ENCODE measurements at regions not wholly inside any gene's neighbourhood (a gene's known extent, or its start where the extent isn't known, plus 50 kb on each side); places are given as distances from the start of the nearest gene placed in this dataset.
A peak's percentile ranks its signal among the peaks of the same experiment; 100 is the strongest.

DNA sequence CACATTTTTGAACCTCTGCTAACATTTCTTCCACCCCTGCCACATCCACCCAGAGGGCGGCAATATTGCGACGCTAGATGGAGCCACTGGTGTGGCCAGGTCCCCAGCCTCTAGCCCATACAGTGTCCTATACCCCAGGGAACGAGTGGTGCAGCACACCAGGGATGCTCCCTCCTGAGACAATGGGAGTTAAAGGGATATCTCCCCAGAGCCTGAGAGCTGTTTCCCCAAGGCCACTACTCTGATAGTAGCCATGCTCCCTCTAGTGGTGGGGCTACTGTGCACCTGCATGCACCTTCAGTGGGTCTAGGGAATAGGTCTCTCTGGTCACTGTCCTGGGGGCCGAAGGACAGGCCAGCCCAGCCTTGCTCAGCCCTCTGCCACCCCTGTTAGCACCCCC, 336.4 kb upstream of the FSHR start:
- H3K4me3 ChIP-seq (ENCODE audit: low read length) = no peak overlapping the region
- TF ChIP-seq, protein P1, sequence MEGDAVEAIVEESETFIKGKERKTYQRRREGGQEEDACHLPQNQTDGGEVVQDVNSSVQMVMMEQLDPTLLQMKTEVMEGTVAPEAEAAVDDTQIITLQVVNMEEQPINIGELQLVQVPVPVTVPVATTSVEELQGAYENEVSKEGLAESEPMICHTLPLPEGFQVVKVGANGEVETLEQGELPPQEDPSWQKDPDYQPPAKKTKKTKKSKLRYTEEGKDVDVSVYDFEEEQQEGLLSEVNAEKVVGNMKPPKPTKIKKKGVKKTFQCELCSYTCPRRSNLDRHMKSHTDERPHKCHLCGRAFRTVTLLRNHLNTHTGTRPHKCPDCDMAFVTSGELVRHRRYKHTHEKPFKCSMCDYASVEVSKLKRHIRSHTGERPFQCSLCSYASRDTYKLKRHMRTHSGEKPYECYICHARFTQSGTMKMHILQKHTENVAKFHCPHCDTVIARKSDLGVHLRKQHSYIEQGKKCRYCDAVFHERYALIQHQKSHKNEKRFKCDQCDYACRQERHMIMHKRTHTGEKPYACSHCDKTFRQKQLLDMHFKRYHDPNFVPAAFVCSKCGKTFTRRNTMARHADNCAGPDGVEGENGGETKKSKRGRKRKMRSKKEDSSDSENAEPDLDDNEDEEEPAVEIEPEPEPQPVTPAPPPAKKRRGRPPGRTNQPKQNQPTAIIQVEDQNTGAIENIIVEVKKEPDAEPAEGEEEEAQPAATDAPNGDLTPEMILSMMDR (IDR thresholded peaks at IDR 0.05; ENCODE audit: insufficient read depth, low read depth, low read length, missing control alignments) = peak; percentile 36
- DNase-seq (ENCODE audit: low read depth) = peak; percentile 43

DNA sequence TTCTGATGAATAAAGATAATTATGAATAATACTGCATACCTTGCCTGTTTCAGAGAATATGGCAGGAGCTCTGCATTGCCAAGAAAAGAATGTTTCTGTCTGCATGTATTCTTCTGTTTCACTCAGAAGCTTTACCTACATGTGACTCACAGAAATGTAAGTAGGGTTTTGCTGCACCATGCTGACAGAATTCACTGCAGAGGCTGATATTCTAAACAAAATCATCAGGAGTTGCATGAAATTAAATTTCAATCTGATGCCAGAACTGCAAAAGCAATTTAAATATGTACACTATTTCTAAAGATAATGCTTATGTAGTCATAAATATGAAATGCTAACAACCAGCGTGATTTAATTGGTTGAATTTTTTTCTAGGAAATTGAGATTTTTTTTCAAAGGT, 332.8 kb upstream of the FSHR start:
- DNase-seq (ENCODE audit: low read depth) = no peak
- no peak overlapping the region for H3K4me3 ChIP-seq (ENCODE audit: low read length)
- TF ChIP-seq, protein P1 (IDR thresholded peaks at IDR 0.05; ENCODE audit: insufficient read depth, low read depth, low read length, missing control alignments) = no peak

DNA sequence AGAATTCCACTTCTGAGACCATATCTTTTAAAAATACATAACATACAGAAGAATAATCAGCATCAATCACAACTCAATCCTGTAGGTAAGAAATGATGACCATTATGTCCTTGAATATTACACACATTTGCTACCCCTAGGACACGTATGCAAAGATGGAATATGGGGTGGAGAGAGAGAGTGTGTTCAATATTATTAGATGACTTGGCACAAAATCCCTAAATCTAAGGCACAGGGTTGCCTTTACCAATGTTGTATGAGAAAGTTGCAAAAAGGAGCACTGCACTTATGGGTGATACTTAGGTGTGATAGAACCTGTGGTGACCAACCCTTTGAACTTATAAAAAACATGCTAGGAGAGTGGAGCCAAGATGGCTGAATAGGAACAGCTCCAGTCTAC, 326.2 kb upstream of the FSHR start:
- no peak for DNase-seq (ENCODE audit: low read depth)
- H3K4me3 ChIP-seq (ENCODE audit: low read length) = no peak overlapping the region
- TF ChIP-seq, protein P1 (IDR thresholded peaks at IDR 0.05; ENCODE audit: insufficient read depth, low read depth, low read length, missing control alignments) = no peak

DNA sequence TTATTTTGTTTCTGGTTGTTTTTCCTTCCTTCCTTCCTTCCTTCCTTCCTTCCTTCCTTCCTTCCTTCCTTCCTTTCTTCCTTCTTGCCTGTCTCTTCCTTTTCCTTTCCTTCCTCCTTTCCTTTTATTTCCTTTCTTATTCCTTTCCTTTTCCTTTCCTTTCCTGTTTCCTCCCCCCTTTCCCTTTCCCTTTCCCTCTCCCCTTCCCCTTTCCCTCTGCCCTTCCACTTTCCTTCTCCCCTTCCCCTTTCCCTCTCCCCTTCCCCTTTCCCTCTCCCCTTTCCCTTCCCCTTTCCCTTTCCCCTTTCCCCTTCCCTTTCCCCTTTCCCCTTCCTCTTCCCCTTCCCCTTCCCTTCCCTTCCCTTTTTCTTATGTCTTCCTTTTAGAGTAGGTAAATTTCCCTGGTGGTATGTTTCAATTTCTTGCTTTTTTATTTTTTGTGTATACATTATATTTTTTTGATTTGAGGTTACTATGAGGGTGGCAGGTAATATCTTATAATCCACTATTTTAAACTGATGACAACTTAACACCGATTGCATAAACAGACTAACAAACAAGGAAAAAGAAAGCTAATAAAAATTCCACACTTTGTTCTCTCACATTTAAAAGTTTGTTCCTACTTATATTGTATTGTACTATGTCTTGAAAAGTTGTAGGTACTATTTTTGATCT, 311.0 kb upstream of the FSHR start:
- H3K4me3 ChIP-seq (ENCODE audit: low read length) = no peak overlapping the region
- TF ChIP-seq, protein P1 (IDR thresholded peaks at IDR 0.05; ENCODE audit: insufficient read depth, low read depth, low read length, missing control alignments) = no peak
- DNase-seq (ENCODE audit: low read depth) = no peak

DNA sequence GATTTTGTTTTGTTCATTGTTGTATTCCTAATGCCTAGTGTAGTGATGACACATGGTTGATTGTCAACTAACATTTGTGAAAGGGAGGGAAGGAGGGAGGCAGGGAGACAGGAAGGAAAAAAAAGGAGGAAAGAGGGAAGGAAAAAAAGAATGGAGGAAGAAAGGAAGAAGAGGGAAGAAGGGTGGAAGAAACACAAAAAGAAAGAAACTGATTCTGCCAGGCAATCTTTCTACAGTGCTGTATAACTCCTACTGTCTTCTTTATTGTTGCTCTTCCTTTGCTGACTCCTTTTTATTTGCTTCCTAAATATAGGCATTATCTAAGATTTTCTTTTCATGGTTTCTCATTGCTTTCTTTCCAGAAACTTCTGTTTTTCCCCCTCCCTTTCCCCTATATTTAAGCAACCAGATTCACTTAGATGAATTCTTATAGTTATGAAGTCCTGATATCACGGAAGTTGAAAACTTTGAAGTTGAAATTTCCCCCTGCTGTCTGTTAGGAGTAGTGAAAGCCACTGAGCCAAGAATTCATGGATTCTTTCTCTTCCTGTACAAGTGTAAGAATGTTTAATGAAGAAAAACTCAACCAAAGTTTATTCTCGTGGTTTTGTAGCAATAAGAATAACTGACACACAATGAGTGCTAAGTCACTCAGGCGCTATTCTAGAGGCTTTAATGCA, 305.1 kb upstream of the FSHR start:
- TF ChIP-seq, protein P1 (IDR thresholded peaks at IDR 0.05; ENCODE audit: insufficient read depth, low read depth, low read length, missing control alignments) = no peak
- H3K4me3 ChIP-seq (ENCODE audit: low read length) = no peak overlapping the region
- no peak for DNase-seq (ENCODE audit: low read depth)

DNA sequence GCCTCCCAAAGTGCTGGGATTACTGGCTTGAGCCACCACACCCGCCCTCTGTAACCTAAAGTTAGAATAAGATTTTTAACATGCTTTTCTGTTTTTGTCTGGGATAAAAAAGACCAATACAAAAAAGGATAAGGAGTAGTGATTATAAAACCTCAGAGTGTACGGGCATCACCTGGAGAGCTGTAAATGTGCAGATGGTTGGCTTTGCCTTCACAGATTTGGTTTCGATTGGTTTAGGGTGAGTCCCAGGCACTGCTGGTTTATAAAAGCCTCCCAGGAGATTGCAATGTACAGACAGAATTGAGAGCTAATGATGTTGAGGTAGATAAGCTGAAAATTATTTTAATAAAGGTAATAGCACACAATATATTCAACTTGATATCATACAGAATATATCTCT, 289.7 kb upstream of the FSHR start:
- DNase-seq (ENCODE audit: low read depth) = no peak
- TF ChIP-seq, protein P1 (IDR thresholded peaks at IDR 0.05; ENCODE audit: insufficient read depth, low read depth, low read length, missing control alignments) = no peak

DNA sequence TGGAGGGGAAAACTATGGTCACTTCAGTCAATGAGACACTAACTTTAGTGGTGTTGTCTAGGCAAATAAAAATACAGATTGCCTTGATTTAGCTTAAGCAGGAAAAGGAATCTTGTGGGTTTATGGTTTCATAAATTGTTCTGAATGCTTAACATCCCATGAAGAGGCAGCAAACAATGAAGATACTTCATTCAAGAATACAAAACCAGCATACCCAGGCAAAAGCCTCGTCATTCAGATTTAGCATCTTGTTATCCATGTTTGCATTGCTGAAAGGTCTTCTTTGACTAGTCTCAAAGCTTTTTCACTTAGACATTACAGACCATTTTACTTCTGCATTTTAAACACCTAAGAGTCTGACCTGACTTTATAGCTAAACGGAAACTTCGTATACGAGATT, 272.7 kb upstream of the FSHR start:
- DNase-seq (ENCODE audit: low read depth) = no peak
- TF ChIP-seq, protein P1 (IDR thresholded peaks at IDR 0.05; ENCODE audit: insufficient read depth, low read depth, low read length, missing control alignments) = no peak
- H3K4me3 ChIP-seq (ENCODE audit: low read length) = no peak overlapping the region

More for the DNA sequence above, 289.7 kb upstream of the FSHR start:
- no peak overlapping the region for H3K4me3 ChIP-seq (ENCODE audit: low read length)
